Tibial artery (tissue), 4 donors: ENCODE measurements at regions not wholly inside any gene's neighbourhood (a gene's known extent, or its start where the extent isn't known, plus 50 kb on each side); places are given as distances from the start of the nearest gene placed in this dataset.

ENCODE experiments used
- DNase-seq, 2 donors: peaks; one replicate each; pipeline ENCODE4 v3.0.0-alpha.2; 2019
- H3K27ac ChIP-seq, 2 donors: fragments of 200-600 bp; sonication (generic) in 1 of 2; 1 replicate in 1 of 2; 2 replicates in 1 of 2; pipeline ENCODE4 v1.5.1; 2018 to 2019; ENCODE audit warnings: mild to moderate bottlenecking in 1 of 2
- H3K27me3 ChIP-seq, 2 donors: fragments of 200-600 bp; sonication (generic) in 1 of 2; one replicate each; pipeline versions ENCODE4 v1.5.1 to v1.6.0; 2016 to 2019
- H3K36me3 ChIP-seq, 3 donors: fragments of 200-600 bp; sonication (generic) in 2 of 3; one replicate each; pipeline ENCODE4 v1.5.1; 2016 to 2019; ENCODE audit warnings: mild to moderate bottlenecking in 2 of 3
- H3K4me1 ChIP-seq, 4 donors: fragments of 200-600 bp; sonication (generic) in 2 of 4; 1 replicate in 3 of 4; 2 replicates in 1 of 4; pipeline ENCODE4 v1.5.1; 2016 to 2019
- H3K4me3 ChIP-seq, 2 donors: fragments of 200-600 bp; sonication (generic) in 1 of 2; 1 replicate in 1 of 2; 2 replicates in 1 of 2; pipeline ENCODE4 v1.5.1; 2018 to 2019; ENCODE audit warnings: mild to moderate bottlenecking in 2 of 2
- H3K9me3 ChIP-seq, 3 donors: fragments of 200-600 bp; sonication (generic) in 1 of 3; one replicate each; pipeline ENCODE4 v1.5.1; 2016 to 2019
- CTCF ChIP-seq, 2 experiments: fragments of 200-600 bp in 1 of 2; fragments of 450-650 bp in 1 of 2; IDR thresholded peaks; one replicate each; pipeline ENCODE4 v1.5.1; 2017 to 2019; ENCODE audit warnings: antibody characterized with exemption in 2 of 2, mild to moderate bottlenecking in 1 of 2, moderate library complexity in 1 of 2
- intact Hi-C: fragments of 100-400 bp; cut with DNase I; formaldehyde crosslinking; loops from one replicate; pipeline ENCODE4 v1.15.0; 2023; ENCODE audit warnings: low total_unique reads

GRCh38 chr2:16046649-16047048, 106.3 kb downstream of the MYCN start:
- H3K36me3 ChIP-seq: no peaks in the 10 kb centered on the region
- no peaks in the 10 kb centered on the region for H3K9me3 ChIP-seq
- intact Hi-C loops: no loop called here
- no peak overlapping the region for H3K4me3 ChIP-seq
- peaks cover 0 to 3% of the 10 kb centered on the region in 2 donors for H3K27me3 ChIP-seq
- H3K4me1 ChIP-seq: no peaks in the 10 kb centered on the region
- no peak for DNase-seq
- TF ChIP-seq CTCF (IDR thresholded peaks at IDR 0.05): no peak
- H3K27ac ChIP-seq: no peak overlapping the region

- Histone ChIP-seq H3K9me3 (no peaks in the 10 kb centered on the region), H3K27me3 (peaks cover 0 to 9% of the 10 kb centered on the region in 2 donors), H3K36me3 (no peaks in the 10 kb centered on the region), H3K27ac (no peak overlapping the region), H3K4me1 (no peaks in the 10 kb centered on the region), H3K4me3 (no peak overlapping the region)
- intact Hi-C loops: no loop called here
- no peak for TF ChIP-seq CTCF (IDR thresholded peaks at IDR 0.05)
- DNase-seq: no peak
Observed at GRCh38 chr2:16045653-16046352, 105.5 kb downstream of the MYCN start.

- no peak for TF ChIP-seq CTCF (IDR thresholded peaks at IDR 0.05)
- Histone ChIP-seq H3K27me3 (peaks cover 0 to 9% of the 10 kb centered on the region in 2 donors), H3K9me3 (no peaks in the 10 kb centered on the region), H3K27ac (no peak overlapping the region), H3K36me3 (no peaks in the 10 kb centered on the region), H3K4me1 (no peaks in the 10 kb centered on the region), H3K4me3 (no peak overlapping the region)
- no peak for DNase-seq
- intact Hi-C loops: no loop called here
Observed at GRCh38 chr2:16044946-16045456, 104.7 kb downstream of the MYCN start.

- Histone ChIP-seq H3K27ac (no peak overlapping the region), H3K4me1 (no peaks in the 10 kb centered on the region), H3K9me3 (no peaks in the 10 kb centered on the region), H3K27me3 (peaks cover 0 to 9% of the 10 kb centered on the region in 2 donors), H3K36me3 (no peaks in the 10 kb centered on the region), H3K4me3 (no peak overlapping the region)
- DNase-seq: no peak
- TF ChIP-seq CTCF (IDR thresholded peaks at IDR 0.05): no peak
- intact Hi-C loops: no loop called here
Observed at GRCh38 chr2:16043627-16044026, 103.3 kb downstream of the MYCN start.

- H3K4me3 ChIP-seq: no peak overlapping the region
- H3K4me1 ChIP-seq: no peaks in the 10 kb centered on the region
- intact Hi-C loops: no loop called here
- H3K36me3 ChIP-seq: no peaks in the 10 kb centered on the region
- H3K27me3 ChIP-seq: peaks cover 0 to 9% of the 10 kb centered on the region in 2 donors
- H3K9me3 ChIP-seq: no peaks in the 10 kb centered on the region
- no peak for DNase-seq
- no peak for TF ChIP-seq CTCF (IDR thresholded peaks at IDR 0.05)
- no peak overlapping the region for H3K27ac ChIP-seq
Observed at GRCh38 chr2:16043192-16043591, 102.8 kb downstream of the MYCN start.
